SW480 (cell line): ENCODE measurements at regions not wholly inside any gene's neighbourhood (a gene's known extent, or its start where the extent isn't known, plus 50 kb on each side); places are given as distances from the start of the nearest gene placed in this dataset.
"Not testable (repeated sequence)": the region's sequence is repeated elsewhere in the genome, so short reads cannot be mapped to it uniquely, and the experiment has no call there.

Experiments
- DNase-seq: peaks from one replicate; pipeline ENCODE4 v3.0.0-alpha.2; 2016; ENCODE audit warnings: low spot score

GRCh38 chr2:53206226-53206625 is 561.4 kb upstream of the CHAC2 start:
- not testable (repeated sequence) for DNase-seq

- DNase-seq: peak; percentile 77
Measured at GRCh38 chr2:53202063-53202462, 565.5 kb upstream of the CHAC2 start.

DNA sequence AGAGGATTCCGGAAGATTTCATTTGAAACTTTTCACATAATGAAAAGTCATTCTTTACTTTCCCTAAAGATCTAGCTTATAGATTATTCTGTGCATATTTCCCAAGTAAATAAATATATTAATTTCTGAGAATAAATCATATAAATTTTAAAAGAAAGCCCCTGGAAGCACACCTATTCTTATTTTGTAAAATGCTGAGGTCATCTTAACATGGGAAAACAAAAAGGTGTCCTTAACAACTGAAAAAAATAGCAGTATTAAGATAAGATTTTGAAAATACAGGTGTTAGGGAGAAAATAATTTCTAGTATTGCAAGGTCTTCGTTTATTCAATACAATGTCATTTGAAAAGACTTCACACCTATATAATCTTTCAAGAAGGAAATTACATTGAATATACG is 567.5 kb upstream of the CHAC2 start:
- no peak for DNase-seq

DNA sequence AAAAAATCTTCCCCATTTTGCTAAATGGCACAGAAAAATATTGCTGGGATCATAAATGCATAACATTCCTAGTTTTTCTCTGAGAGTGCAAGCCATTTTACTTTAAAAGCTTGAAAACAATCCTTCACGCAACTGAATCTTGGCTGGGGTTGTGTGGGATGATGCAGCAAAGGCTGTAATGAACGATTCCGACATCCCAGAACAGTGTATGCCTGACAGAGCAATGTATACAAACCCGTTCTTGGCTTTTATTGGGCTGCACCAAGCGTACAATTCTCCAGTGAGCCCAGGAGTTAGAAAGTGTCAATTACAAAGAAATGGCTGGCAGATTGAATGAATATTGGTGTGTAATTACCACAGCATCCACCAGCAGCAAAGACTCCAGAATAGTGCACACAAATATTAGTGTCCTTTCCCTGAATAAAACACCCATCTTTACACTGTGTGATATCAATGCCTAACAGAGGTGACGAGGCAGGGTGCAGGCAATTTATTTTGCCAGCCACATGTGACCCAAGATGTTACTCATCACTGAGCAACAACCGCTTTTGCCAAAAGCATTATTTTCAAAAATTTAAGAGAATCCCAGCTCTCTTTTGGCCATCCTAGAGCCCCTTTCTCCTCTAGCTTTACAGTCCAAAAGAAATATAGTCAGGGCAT is 578.6 kb upstream of the CHAC2 start:
- no peak for DNase-seq

GRCh38 chr2:53183581-53183980 is 584.0 kb upstream of the CHAC2 start:
- DNase-seq: no peak

DNA sequence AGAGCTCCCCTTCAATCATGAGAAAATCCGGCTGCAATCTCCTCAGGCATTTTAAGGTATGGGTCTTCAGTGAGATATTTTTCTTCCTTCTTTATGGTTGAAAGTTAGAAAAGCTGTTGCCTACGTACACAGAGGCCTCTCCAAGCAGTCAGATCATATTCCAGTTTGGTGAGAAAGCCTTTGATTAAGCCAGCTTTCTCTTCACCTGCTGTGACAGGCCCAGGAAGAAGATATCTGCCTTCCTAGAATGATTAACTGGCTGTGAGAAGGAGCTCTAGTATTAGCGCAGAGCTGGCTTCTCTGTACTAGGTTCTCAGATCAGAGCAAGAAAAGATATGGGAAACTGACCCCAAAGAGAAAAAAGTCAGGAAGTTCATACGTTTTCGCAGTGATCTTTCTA is 585.0 kb upstream of the CHAC2 start:
- no peak for DNase-seq

GRCh38 chr2:53181759-53182158 is 585.8 kb upstream of the CHAC2 start:
- no peak for DNase-seq

- DNase-seq: no peak
Measured at GRCh38 chr2:53177327-53177726, 590.3 kb upstream of the CHAC2 start.

DNA sequence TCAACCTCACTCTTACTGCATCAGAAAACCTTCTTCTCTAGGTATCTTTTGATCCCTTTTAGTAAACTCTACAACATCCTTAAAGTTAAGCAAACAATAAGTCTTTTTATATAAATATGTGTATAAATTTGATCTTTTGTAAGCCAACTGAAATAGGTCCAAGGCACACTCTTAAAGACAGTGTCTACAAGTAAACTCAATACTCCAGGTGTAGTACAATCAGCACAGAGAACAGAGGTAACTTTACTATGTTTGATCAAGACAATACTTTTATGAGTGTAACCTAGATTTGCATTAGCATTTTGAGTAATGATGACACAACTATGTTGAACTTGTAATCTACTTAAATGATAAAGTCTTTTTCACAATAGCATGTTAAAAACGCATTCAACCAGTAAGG is 593.1 kb upstream of the CHAC2 start:
- DNase-seq: no peak

GRCh38 chr2:53173698-53174455 is 593.7 kb upstream of the CHAC2 start:
- no peak for DNase-seq

- DNase-seq: no peak
Measured at GRCh38 chr2:53173091-53173490, 594.5 kb upstream of the CHAC2 start.

- DNase-seq: no peak
Measured at GRCh38 chr2:53170466-53170865, 597.1 kb upstream of the CHAC2 start.

GRCh38 chr2:53167227-53167626 is 600.4 kb upstream of the CHAC2 start:
- no peak for DNase-seq

- DNase-seq: no peak
Measured at GRCh38 chr2:53150146-53150545, 617.5 kb upstream of the CHAC2 start.

DNA sequence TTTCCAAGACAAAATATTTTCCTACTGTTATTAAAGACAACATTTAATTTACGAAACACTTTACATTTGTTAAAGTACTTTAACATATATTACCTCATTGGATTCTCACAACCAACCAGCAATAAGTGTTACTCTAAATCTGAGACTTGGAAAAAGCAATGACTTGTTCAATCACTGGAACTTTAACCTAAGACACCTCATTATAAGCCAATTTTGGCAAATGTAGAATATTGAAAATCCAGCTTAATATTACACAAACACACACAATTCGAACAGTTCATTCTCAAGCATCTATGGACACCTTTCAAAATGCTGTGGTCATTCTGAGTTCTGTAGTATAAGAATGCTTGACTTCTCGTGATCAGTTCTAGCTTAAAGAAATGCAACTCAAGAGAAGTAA is 619.4 kb upstream of the CHAC2 start:
- DNase-seq: no peak

GRCh38 chr2:53131416-53131815 is 636.2 kb upstream of the CHAC2 start:
- DNase-seq: no peak

DNA sequence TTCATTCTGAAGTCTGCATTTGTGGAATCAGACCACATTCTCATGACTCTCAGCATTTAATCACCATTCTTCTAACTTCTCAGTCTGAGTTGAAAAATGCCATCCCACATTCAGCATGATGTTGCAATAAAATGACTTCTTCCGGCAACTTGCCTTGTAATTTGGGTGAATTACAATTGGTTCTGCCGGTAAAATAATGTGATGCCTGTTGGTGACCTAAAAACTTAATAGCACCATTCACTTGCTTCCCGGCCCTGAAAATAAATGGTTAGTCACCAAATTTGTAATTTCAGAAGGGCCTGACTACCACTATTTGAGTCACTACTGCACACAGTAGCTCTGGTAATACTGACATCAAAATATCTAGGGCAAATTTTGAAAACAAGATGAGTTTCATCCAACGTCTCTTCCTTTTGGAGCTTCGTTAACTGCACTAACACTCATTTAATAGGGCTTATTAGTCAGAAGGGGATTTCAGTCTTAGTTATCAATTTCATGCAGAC is 637.1 kb upstream of the CHAC2 start:
- DNase-seq: no peak

- peak; percentile 4 for DNase-seq
Measured at GRCh38 chr2:53129851-53130250, 637.8 kb upstream of the CHAC2 start.

DNA sequence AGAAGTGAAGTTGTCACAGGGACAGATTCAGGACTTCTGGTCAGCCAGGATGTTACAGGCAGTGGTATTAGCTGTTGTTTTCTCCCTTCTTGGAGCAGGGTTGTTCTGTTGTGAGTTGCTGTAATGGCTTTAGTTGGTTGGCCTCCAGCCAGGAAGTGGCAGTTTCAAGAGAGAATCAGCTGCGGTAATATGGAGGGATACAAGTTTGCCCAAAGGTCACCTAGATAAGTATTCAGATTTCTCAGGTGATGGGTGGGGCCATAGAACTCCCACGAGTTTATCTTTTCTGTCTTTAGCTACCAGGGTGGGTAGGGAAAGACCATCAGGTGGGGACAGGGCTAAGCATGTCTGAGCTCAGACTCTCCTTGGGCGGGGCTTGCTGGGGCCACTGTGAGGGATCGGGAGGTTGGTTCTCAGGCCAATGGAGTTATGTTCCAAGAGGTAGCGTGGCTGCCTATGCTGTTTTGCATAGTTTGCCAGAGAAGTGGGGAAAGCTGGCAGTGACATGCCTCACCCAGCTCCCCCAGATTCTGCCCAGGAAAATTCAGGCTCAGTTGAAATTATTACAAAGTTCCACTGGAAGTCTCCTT is 640.4 kb upstream of the CHAC2 start:
- DNase-seq: no peak

DNA sequence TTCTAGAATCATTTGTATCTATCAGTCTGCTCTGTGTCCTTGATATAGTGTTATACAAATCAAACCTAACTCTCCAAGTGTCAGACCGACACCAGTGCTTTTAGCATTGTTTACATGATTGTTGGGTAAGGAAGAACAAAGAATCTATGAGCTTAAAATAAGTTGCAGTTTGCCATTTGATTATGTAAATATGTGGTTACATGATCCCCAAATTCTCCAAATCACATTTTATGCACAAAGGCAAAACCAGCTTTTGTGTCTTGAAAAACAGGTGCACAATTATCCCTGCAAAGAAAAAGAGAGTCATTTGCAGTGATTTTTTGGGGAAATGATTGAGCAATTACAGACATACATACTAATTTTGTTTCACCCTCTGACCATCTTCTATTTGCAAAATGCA is 652.6 kb upstream of the CHAC2 start:
- DNase-seq: no peak

GRCh38 chr2:53114582-53114981 is 653.0 kb upstream of the CHAC2 start:
- no peak for DNase-seq

GRCh38 chr2:53112408-53112807 is 655.2 kb upstream of the CHAC2 start:
- DNase-seq: not testable (repeated sequence)

DNA sequence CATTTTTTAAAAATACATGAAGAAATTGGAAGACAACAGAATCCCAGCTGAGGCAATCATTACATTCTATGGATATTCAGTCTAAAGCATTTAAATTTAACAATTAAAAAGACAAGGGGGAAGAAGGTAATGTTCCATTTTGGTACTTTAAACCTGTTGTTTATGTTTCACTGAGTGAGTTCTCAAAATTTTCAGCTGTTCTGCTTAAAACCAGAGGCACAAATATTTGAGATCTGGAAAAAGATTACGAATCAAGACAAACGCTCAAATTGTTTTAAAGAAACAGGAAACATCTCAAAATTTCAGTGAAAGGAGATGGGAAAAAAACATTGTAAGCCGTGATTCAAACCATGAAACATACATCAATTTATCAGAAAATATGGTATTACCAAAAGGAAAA is 656.2 kb upstream of the CHAC2 start:
- no peak for DNase-seq
